GM19467 (cell line): ENCODE measurements at regions not wholly inside any gene's neighbourhood (a gene's known extent, or its start where the extent isn't known, plus 50 kb on each side); places are given as distances from the start of the nearest gene placed in this dataset.
"Not testable (repeated sequence)": the region's sequence is repeated elsewhere in the genome, so short reads cannot be mapped to it uniquely, and the experiment has no call there.

Source experiments
- ATAC-seq: cut with Tn5 transposase; IDR thresholded peaks from one replicate; pipeline ENCODE4 v1.9.1; 2021; ENCODE audit warnings: mild to moderate bottlenecking, moderate library complexity; ENCODE audit not compliant: unreplicated experiment

- ATAC-seq: no peak
Observed at GRCh38 chr2:236765478-236765877, 195.9 kb downstream of the ACKR3 start.

DNA sequence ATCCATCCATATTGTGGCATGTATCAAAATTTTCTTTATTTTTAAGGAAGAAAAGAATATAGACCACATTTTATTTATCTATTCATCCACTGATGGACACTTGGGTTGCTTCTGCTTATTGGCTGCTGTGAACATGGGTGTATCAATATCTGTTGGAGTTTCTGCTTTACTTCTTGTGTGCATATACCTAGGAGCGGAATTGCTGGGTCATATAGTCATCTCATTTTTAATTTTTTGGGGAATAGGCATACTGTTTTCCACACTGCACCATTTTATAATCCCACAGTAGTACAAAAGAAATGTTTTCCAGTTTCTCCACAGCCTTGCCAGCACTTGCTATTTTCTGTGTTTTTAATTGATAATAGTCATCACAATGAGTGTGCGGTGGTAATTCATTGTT, 197.2 kb downstream of the ACKR3 start:
- ATAC-seq: no peak

- no peak for ATAC-seq
Observed at GRCh38 chr2:236767941-236768340, 198.3 kb downstream of the ACKR3 start.

GRCh38 chr2:236768393-236769140, 198.9 kb downstream of the ACKR3 start:
- ATAC-seq: no peak

GRCh38 chr2:236769981-236770671, 200.5 kb downstream of the ACKR3 start:
- ATAC-seq: no peak

- no peak for ATAC-seq
Observed at GRCh38 chr2:236772220-236772837, 202.7 kb downstream of the ACKR3 start.

- no peak for ATAC-seq
Observed at GRCh38 chr2:236773206-236773605, 203.6 kb downstream of the ACKR3 start.

- no peak for ATAC-seq
Observed at GRCh38 chr2:236774171-236774570, 204.5 kb downstream of the ACKR3 start.

DNA sequence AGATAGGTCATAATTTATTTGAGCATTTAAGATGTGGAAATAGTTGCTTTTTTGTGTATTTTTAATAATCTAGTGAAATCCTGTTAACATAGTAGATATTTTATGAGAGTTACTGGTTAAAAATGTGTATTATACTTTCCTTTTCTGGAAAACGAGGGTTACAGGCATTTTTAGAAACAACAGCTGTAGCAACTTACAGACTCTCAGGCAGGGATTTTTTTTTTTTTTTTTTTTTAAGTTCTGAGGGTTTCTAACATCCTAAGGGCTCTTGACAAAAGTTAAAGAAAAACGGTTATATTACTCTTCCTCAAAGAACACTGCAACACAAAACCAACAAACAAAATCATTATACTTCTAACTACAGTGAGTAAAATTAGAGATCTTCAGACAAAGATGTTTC, 205.9 kb downstream of the ACKR3 start:
- ATAC-seq: no peak

DNA sequence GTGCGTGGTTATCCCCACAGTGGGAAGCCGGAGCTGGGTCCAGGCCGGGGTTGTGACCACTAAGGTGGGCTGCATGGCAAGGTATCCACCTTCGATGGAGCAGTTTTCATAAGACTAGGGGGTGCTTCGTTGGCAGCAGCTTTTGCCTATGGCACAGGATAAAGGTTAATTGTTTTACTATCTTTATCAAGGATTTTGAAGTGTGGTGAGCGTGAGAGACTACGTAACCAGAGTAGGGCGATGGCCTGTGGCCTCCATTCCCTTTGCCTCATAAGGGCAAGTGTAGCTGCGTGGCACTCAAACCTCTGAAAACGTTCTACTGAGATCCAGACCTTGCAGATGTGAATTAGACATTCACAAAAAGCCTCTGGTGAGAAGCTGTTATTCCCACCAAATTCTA, 206.6 kb downstream of the ACKR3 start:
- no peak for ATAC-seq

- ATAC-seq: no peak
Observed at GRCh38 chr2:236776695-236777251, 207.1 kb downstream of the ACKR3 start.

DNA sequence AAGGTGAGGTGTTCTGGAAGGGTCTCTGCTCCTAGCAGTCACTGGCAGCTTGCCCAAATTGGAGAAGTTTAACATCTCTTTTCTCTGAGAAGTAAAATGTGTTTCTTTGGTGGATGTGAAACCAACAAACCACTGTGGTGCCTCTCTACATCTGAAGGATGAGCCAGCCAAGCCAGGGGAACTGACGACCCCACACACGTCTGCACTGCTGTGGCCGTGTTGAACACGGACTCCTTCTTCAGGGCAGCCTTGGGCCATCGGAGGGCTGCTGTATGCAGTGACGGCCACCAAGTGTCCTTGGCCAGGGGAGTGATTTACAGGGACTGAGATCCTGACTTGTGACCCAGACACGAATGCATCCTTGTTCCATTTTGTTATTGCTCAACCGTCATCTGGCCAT, 207.8 kb downstream of the ACKR3 start:
- ATAC-seq: no peak

GRCh38 chr2:236781933-236782816, 212.6 kb downstream of the ACKR3 start:
- ATAC-seq: no peak

DNA sequence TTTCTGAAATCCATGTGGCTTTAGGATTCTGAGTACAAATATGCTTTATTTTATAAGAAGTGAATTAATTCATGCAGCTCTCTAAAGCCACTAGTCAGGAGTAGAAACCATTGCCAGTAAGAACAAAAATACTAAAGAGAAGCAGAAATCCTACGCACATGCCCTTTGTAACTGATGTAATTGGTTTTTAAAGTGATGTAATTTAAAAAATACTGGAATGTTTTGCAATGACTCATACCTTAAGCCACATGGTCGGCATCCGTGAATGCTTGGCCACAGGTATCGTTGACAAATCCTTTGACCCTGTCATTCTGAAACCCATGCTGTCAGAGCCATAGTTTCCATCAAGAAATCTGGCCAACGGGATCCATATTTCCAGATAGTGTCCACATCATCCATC, 213.3 kb downstream of the ACKR3 start:
- ATAC-seq: no peak

GRCh38 chr2:236783417-236784020, 213.9 kb downstream of the ACKR3 start:
- ATAC-seq: no peak

DNA sequence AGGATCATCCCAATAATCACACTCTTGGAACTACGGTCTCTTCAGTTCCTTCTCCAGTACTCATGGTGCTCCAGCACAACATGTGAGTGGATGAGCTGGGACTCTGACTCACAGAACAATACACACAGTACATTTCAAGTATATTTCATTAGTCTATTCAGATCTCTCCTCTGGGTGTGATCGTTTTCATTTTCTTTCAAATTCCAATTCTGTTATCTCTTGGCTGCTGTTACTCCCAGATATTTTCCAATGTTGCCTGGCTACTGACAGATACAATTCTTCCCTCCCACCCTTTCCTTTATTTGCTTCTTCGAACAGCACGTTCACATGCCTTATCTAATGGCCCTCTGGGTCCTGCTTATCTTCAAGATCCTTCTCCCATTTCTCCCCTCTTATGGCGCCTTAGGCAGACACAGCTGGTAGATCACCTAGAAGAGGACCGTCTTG, 216.0 kb downstream of the ACKR3 start:
- no peak for ATAC-seq

DNA sequence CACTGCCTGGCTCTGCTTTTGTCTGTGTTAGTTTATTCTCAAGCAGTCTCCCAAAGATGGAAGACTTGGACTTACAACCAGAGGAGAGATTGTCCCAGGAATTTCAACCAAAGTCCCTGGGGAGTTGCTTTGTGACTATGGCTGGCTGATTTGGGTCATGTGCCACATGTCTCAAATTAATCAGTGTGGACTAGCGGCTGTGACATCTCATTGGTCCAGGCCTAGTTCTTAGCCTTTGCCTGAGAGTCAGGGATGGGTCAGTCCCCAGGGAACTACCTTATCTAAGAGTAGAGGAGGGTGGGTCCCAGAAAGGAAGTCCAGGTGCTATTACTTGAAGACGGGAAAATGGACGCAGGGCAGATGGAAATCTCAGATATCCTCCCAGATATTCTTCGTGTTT, 217.1 kb downstream of the ACKR3 start:
- no peak for ATAC-seq

GRCh38 chr2:236787376-236787775, 217.8 kb downstream of the ACKR3 start:
- not testable (repeated sequence) for ATAC-seq

GRCh38 chr2:236787885-236788284, 218.3 kb downstream of the ACKR3 start:
- no peak for ATAC-seq

DNA sequence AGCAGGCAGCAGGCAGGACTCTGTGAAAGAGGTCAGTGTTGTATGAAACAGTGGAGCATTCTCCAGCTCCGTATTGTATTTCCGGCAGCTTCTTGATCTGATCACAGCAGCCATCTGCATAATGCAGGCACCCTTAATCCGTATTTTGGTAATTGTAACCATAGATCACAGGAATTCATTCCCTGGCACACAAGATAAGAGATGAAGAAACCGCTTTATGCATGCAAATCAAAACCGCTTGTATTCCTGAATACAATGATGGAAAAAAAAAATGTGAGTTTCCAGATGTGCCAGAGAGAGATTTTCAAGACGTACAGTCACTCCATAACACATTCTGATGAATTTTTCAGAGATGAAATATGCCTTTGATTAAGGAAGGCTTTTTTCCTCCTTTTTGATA, 221.3 kb downstream of the ACKR3 start:
- ATAC-seq: no peak
